DND-41 (cell line): ENCODE measurements at regions not wholly inside any gene's neighbourhood (a gene's known extent, or its start where the extent isn't known, plus 50 kb on each side); places are given as distances from the start of the nearest gene placed in this dataset.

Experiments
- CTCF ChIP-seq: IDR thresholded peaks from 2 replicates; pipeline ENCODE4 v1.5.1; 2012; ENCODE audit warnings: borderline replicate concordance, low read length, moderate library complexity, mild to moderate bottlenecking; ENCODE audit not compliant: poor library complexity, severe bottlenecking; ENCODE audit errors: extremely low read depth
- EZH2 ChIP-seq: IDR thresholded peaks from 3 replicates; pipeline ENCODE4 v1.6.1; 2012; ENCODE audit warnings: borderline replicate concordance, low read depth, mild to moderate bottlenecking, moderate library complexity, low read length, inconsistent platforms; ENCODE audit not compliant: severe bottlenecking

- TF ChIP-seq CTCF (no peak), EZH2 (no peak)
Measured at GRCh38 chr9:21744841-21745240, 57.6 kb upstream of the MTAP start.
